SK-N-SH (cell line): ENCODE measurements at regions not wholly inside any gene's neighbourhood (a gene's known extent, or its start where the extent isn't known, plus 50 kb on each side); places are given as distances from the start of the nearest gene placed in this dataset.

Experiments
- CTCF ChIA-PET: fragments of 300-600, 350-600 bp; formaldehyde crosslinking; extraction: SDS; loops from one replicate; lab custom pipeline; 2021; lab: Yijun Ruan, JAX
- POLR2A ChIA-PET: fragments of 350-600 bp; sonication (Branson Sonifier 250); formaldehyde crosslinking; extraction: SDS; loops from one replicate; lab custom pipeline; 2020; ENCODE audit warnings: antibody characterized with exemption, inconsistent platforms; lab: Yijun Ruan, JAX
- DNase-seq: peaks from one replicate; pipeline ENCODE4 v3.0.0; 2012
- H2AFZ ChIP-seq: fragments of 200-600 bp; sonication (generic); 2 replicates; pipeline ENCODE4 v1.8.1; 2016; ENCODE audit warnings: antibody characterized with exemption, mild to moderate bottlenecking, low read depth
- H3F3A ChIP-seq: fragments of 200-600 bp; sonication (generic); replicated peaks from 2 replicates; pipeline ENCODE3; 2016; ENCODE audit warnings: antibody characterized with exemption, mild to moderate bottlenecking; ENCODE audit not compliant: insufficient read depth
- H3K27ac ChIP-seq, 2 experiments: fragments of 200-500 bp in 1 of 2; fragments of 200-600 bp in 1 of 2; sonication (Bioruptor generic) in 1 of 2; sonication (generic), shearing (Covaris generic) in 1 of 2; 2 replicates each; pipeline versions ENCODE4 v1.5.1 to v1.6.1; 2014 to 2016; ENCODE audit warnings: low read depth in 2 of 2, inconsistent platforms in 1 of 2, low read length in 1 of 2, mild to moderate bottlenecking in 1 of 2, mixed read lengths in 1 of 2
- H3K27me3 ChIP-seq: fragments of 200-600 bp; sonication (generic), shearing (Covaris generic); 2 replicates; pipeline ENCODE4 v1.6.1; 2016; ENCODE audit warnings: mixed run types; ENCODE audit not compliant: insufficient read depth
- H3K36me3 ChIP-seq, 2 experiments: fragments of 200-500 bp in 1 of 2; fragments of 200-600 bp in 1 of 2; sonication (Bioruptor generic) in 1 of 2; sonication (generic) in 1 of 2; replicated peaks in 1 of 2; 2 replicates each; pipeline versions ENCODE3 to v1.5.1; 2014 to 2016; ENCODE audit warnings: low read length in 1 of 2, mild to moderate bottlenecking in 1 of 2; ENCODE audit not compliant: insufficient read depth in 2 of 2, control insufficient read depth in 1 of 2
- H3K4me1 ChIP-seq, 2 experiments: fragments of 200-500 bp in 1 of 2; fragments of 200-600 bp in 1 of 2; sonication (Bioruptor generic) in 1 of 2; sonication (generic), shearing (Covaris generic) in 1 of 2; 2 replicates each; pipeline versions ENCODE4 v1.5.1 to v1.6.1; 2014 to 2016; ENCODE audit warnings: low read depth in 1 of 2, low read length in 1 of 2, mixed run types in 1 of 2; ENCODE audit not compliant: insufficient read depth in 2 of 2, control insufficient read depth in 1 of 2
- H3K4me2 ChIP-seq: fragments of 200-600 bp; sonication (generic), shearing (Covaris generic); 2 replicates; pipeline ENCODE4 v1.6.1; 2017; ENCODE audit warnings: mixed run types
- H3K4me3 ChIP-seq, 2 experiments: fragments of 200-500 bp in 1 of 2; fragments of 200-600 bp in 1 of 2; sonication (Bioruptor generic) in 1 of 2; sonication (generic), shearing (Covaris generic) in 1 of 2; 2 replicates each; pipeline versions ENCODE4 v1.5.1 to v1.8.1; 2014 to 2016; ENCODE audit warnings: low read depth in 2 of 2, inconsistent platforms in 1 of 2, low read length in 1 of 2, mild to moderate bottlenecking in 1 of 2, mixed read lengths in 1 of 2, moderate library complexity in 1 of 2
- H3K79me2 ChIP-seq: fragments of 200-600 bp; sonication (generic); 2 replicates; pipeline ENCODE4 v1.8.1; 2017; ENCODE audit warnings: mild to moderate bottlenecking; ENCODE audit not compliant: insufficient read depth
- H3K9ac ChIP-seq: fragments of 200-600 bp; sonication (generic); 2 replicates; pipeline ENCODE4 v1.6.1; 2017; ENCODE audit warnings: mixed run types
- H3K9me2 ChIP-seq: fragments of 200-600 bp; sonication (generic); 2 replicates; pipeline ENCODE4 v1.6.1; 2017; ENCODE audit warnings: mixed run types
- H3K9me3 ChIP-seq: fragments of 200-600 bp; sonication (generic); 2 replicates; pipeline ENCODE4 v1.6.1; 2017; ENCODE audit warnings: mixed run types, mild to moderate bottlenecking, moderate library complexity
- H4K20me1 ChIP-seq: fragments of 200-600 bp; sonication (generic); 2 replicates; pipeline ENCODE4 v1.6.1; 2017; ENCODE audit warnings: mild to moderate bottlenecking, mixed run types; ENCODE audit not compliant: insufficient read depth
- ELF1 ChIP-seq: IDR thresholded peaks from 2 replicates; pipeline ENCODE4 v1.4.0; 2012
- EP300 ChIP-seq, 2 experiments: IDR thresholded peaks; 2 replicates each; pipeline versions ENCODE4 v1.4.0 to v1.6.1; 2012; ENCODE audit warnings: borderline replicate concordance in 1 of 2, low read depth in 1 of 2, low read length in 1 of 2
- FOSL2 ChIP-seq: IDR thresholded peaks from 2 replicates; pipeline ENCODE4 v1.4.0; 2012; ENCODE audit warnings: low read depth, mild to moderate bottlenecking, moderate library complexity, borderline replicate concordance
- FOXJ3 ChIP-seq: sonication (generic); formaldehyde crosslinking; IDR thresholded peaks from 2 replicates; pipeline ENCODE4 v1.5.1; 2020; ENCODE audit warnings: mild to moderate bottlenecking, missing genetic modification reagents
- FOXM1 ChIP-seq: IDR thresholded peaks from 2 replicates; pipeline ENCODE4 v1.4.0; 2012; ENCODE audit warnings: low read depth, mild to moderate bottlenecking
- GATA2 ChIP-seq: sonication (generic); formaldehyde crosslinking; IDR thresholded peaks from 2 replicates; pipeline ENCODE4 v1.5.0; 2020; ENCODE audit warnings: mild to moderate bottlenecking, missing genetic modification reagents
- JUND ChIP-seq: IDR thresholded peaks from 2 replicates; pipeline ENCODE4 v1.4.0; 2012
- MAX ChIP-seq: IDR thresholded peaks from 2 replicates; pipeline ENCODE4 v1.4.0; 2012; ENCODE audit warnings: low read depth
- MEF2A ChIP-seq: IDR thresholded peaks from 2 replicates; pipeline ENCODE4 v1.4.0; 2012; ENCODE audit warnings: low read depth, borderline replicate concordance
- NFIC ChIP-seq: IDR thresholded peaks from 2 replicates; pipeline ENCODE4 v1.4.0; 2012; ENCODE audit warnings: borderline replicate concordance
- POLR2AphosphoS5 ChIP-seq: IDR thresholded peaks from 2 replicates; pipeline ENCODE4 v1.6.1; 2012; ENCODE audit warnings: low read depth, low read length
- RAD21 ChIP-seq: IDR thresholded peaks from 2 replicates; pipeline ENCODE4 v1.6.1; 2012; ENCODE audit warnings: mild to moderate bottlenecking, low read length
- RCOR1 ChIP-seq: fragments of 150-350 bp; IDR thresholded peaks from 2 replicates; pipeline ENCODE4 v1.6.1; 2017; ENCODE audit warnings: antibody characterized with exemption, low read length
- SIN3A ChIP-seq: IDR thresholded peaks from 2 replicates; pipeline ENCODE4 v1.6.1; 2012; ENCODE audit warnings: low read depth, mild to moderate bottlenecking, low read length, moderate library complexity, borderline replicate concordance
- SMC3 ChIP-seq: IDR thresholded peaks from 2 replicates; pipeline ENCODE4 v1.6.1; 2012; ENCODE audit warnings: low read depth, low read length, improper control_type of control experiment
- TAF1 ChIP-seq: IDR thresholded peaks from 2 replicates; pipeline ENCODE4 v1.6.1; 2012; ENCODE audit warnings: low read depth, mild to moderate bottlenecking, low read length, moderate library complexity, borderline replicate concordance
- USF2 ChIP-seq: fragments of 150-350 bp; IDR thresholded peaks from 2 replicates; pipeline ENCODE4 v1.6.1; 2017; ENCODE audit warnings: antibody characterized with exemption, low read length, low read depth, borderline replicate concordance
- YY1 ChIP-seq: IDR thresholded peaks from 2 replicates; pipeline ENCODE4 v1.4.0; 2012; ENCODE audit warnings: low read depth, mild to moderate bottlenecking
- TF ChIP-seq, protein P1 (sequence below): IDR thresholded peaks from 2 replicates; pipeline ENCODE4 v1.4.0; 2012; ENCODE audit warnings: low read depth, borderline replicate concordance
- TF ChIP-seq, protein P2 (sequence below): IDR thresholded peaks from 2 replicates; pipeline ENCODE4 v1.4.0; 2012; ENCODE audit warnings: low read depth, borderline replicate concordance
- TF ChIP-seq, protein P3 (sequence below): IDR thresholded peaks from 2 replicates; pipeline ENCODE4; 2012

DNA sequence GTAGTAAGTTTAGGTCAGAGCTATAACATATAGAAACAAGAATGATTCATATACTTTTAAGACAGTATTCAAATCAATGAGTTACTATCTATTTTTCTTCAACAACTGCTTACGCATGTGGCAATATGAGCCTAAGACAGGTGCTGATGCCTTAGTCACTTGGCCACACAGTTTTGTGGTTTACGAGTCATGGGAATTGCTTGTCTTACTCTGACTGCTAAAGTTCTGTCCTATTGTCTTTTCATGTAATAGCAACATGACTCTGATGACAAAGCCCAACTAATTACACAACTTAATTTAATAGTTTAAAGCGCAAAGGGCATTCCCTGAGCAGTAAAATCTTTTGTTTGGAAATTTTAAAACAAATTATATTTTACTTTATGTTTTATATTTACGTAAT, 159.3 kb upstream of the CENPW start (continued):
- TF ChIP-seq GATA2 (CRISPR knock-in tag) (no peak), MEF2A (no peak), FOXM1 (no peak), USF2 (no peak), YY1 (no peak), NFIC (peak; percentile 43; the same call in 1 of the 2 replicates), POLR2AphosphoS5 (peak; percentile 45; the same call in 1 of the 2 replicates), RAD21 (no peak), EP300 (IDR thresholded peaks at IDR 0.05; ENCODE audit: borderline replicate concordance in 1 of 2, low read depth in 1 of 2, low read length in 1 of 2) (peak in 1 of 2 experiments; percentile 60; a peak in 1 of 4 replicates), TAF1 (no peak), SIN3A (no peak), MAX (peak; percentile 37; the same call in 1 of the 2 replicates), FOSL2 (peak; percentile 71; the same call in 1 of the 2 replicates), JUND (peak; percentile 61), SMC3 (no peak)
- TF ChIP-seq, protein P1, sequence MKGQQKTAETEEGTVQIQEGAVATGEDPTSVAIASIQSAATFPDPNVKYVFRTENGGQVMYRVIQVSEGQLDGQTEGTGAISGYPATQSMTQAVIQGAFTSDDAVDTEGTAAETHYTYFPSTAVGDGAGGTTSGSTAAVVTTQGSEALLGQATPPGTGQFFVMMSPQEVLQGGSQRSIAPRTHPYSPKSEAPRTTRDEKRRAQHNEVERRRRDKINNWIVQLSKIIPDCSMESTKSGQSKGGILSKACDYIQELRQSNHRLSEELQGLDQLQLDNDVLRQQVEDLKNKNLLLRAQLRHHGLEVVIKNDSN = no peak
- TF ChIP-seq, protein P2, sequence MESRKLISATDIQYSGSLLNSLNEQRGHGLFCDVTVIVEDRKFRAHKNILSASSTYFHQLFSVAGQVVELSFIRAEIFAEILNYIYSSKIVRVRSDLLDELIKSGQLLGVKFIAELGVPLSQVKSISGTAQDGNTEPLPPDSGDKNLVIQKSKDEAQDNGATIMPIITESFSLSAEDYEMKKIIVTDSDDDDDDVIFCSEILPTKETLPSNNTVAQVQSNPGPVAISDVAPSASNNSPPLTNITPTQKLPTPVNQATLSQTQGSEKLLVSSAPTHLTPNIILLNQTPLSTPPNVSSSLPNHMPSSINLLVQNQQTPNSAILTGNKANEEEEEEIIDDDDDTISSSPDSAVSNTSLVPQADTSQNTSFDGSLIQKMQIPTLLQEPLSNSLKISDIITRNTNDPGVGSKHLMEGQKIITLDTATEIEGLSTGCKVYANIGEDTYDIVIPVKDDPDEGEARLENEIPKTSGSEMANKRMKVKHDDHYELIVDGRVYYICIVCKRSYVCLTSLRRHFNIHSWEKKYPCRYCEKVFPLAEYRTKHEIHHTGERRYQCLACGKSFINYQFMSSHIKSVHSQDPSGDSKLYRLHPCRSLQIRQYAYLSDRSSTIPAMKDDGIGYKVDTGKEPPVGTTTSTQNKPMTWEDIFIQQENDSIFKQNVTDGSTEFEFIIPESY = no peak

- TF ChIP-seq GATA2 (CRISPR knock-in tag) (no peak), NFIC (no peak), RCOR1 (no peak), ELF1 (no peak), FOXJ3 (CRISPR knock-in tag) (no peak), MEF2A (no peak), JUND (no peak), EP300 (IDR thresholded peaks at IDR 0.05; ENCODE audit: borderline replicate concordance in 1 of 2, low read depth in 1 of 2, low read length in 1 of 2) (no peak)
- TF ChIP-seq, protein P3, sequence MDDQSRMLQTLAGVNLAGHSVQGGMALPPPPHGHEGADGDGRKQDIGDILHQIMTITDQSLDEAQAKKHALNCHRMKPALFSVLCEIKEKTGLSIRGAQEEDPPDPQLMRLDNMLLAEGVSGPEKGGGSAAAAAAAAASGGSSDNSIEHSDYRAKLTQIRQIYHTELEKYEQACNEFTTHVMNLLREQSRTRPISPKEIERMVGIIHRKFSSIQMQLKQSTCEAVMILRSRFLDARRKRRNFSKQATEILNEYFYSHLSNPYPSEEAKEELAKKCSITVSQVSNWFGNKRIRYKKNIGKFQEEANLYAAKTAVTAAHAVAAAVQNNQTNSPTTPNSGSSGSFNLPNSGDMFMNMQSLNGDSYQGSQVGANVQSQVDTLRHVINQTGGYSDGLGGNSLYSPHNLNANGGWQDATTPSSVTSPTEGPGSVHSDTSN = no peak
- H3K9me2 ChIP-seq = no peaks in the 10 kb centered on the region
- no peak overlapping the region for H3K9ac ChIP-seq
- POLR2A ChIA-PET = no interaction called here
- no peaks in the 10 kb centered on the region for H3K79me2 ChIP-seq
- H4K20me1 ChIP-seq = no peaks in the 10 kb centered on the region
- no peaks in the 10 kb centered on the region for H3K4me1 ChIP-seq
- H3F3A ChIP-seq = peaks cover 5% of the 10 kb centered on the region
- no peaks in the 10 kb centered on the region for H3K36me3 ChIP-seq
- H3K4me3 ChIP-seq = no peak overlapping the region
- no peak overlapping the region for H3K4me2 ChIP-seq
- no peak overlapping the region for H3K27ac ChIP-seq
- H3K9me3 ChIP-seq = no peaks in the 10 kb centered on the region
- CTCF ChIA-PET = interaction anchor here (1.2 kb wide), 1 partner anchor 27 kb away, joined by 3 read pairs; no protein-coding TSS in a partner anchor
- no peaks in the 10 kb centered on the region; the same call in 1 of the 2 replicates for H3K27me3 ChIP-seq
- no peak overlapping the region for H2AFZ ChIP-seq
- no peak for DNase-seq
Observed at GRCh38 chr6:126181173-126181741, 158.7 kb upstream of the CENPW start.
